Upper lobe of right lung (tissue), 1 donor: ENCODE measurements at regions not wholly inside any gene's neighbourhood (a gene's known extent, or its start where the extent isn't known, plus 50 kb on each side); places are given as distances from the start of the nearest gene placed in this dataset.

ENCODE experiments used
- ATAC-seq: fragments of 200-7000 bp; cut with Tn5 transposase; one replicate; pipeline ENCODE4 v1.9.1; 2020; ENCODE audit warnings: mild to moderate bottlenecking, moderate library complexity
- DNase-seq: peaks from one replicate; pipeline ENCODE4 v3.0.0-alpha.2; 2020
- H3K27ac ChIP-seq: fragments of 200-600 bp; one replicate; pipeline ENCODE4 v1.8.0; 2022
- H3K27me3 ChIP-seq: fragments of 200-600 bp; one replicate; pipeline ENCODE4 v1.8.0; 2022; ENCODE audit warnings: mild to moderate bottlenecking
- H3K36me3 ChIP-seq: fragments of 200-600 bp; one replicate; pipeline ENCODE4 v1.8.0; 2022
- H3K4me1 ChIP-seq: fragments of 200-600 bp; one replicate; pipeline ENCODE4 v1.8.0; 2022
- H3K4me3 ChIP-seq: fragments of 200-600 bp; one replicate; pipeline ENCODE4 v1.8.0; 2022; ENCODE audit warnings: mild to moderate bottlenecking
- H3K9me3 ChIP-seq: fragments of 200-600 bp; one replicate; pipeline ENCODE4 v1.8.0; 2022
- CTCF ChIP-seq: fragments of 200-600 bp; IDR thresholded peaks from one replicate; pipeline ENCODE4 v1.8.0; 2022; ENCODE audit warnings: antibody characterized with exemption
- intact Hi-C: fragments of 100-400 bp; cut with DNase I; formaldehyde crosslinking; loops from one replicate; pipeline ENCODE4 v1.11.0; 2022
- donor health status: DM: no; HTN: yes; CAD: no; lungs with severe emphysema.

- peak; percentile 45 for ATAC-seq
- TF ChIP-seq CTCF = no peak
- Histone ChIP-seq H3K4me3 (no peak overlapping the region), H3K4me1 (no peaks in the 10 kb centered on the region), H3K27ac (peak overlapping the region; percentile 58), H3K9me3 (no peaks in the 10 kb centered on the region), H3K36me3 (no peaks in the 10 kb centered on the region), H3K27me3 (no peaks in the 10 kb centered on the region)
- intact Hi-C loops = no loop called here
- no peak for DNase-seq
Measured at GRCh38 chr2:8004250-8004681, 677.6 kb upstream of the ID2 start.

- DNase-seq (no peak), ATAC-seq (no peak)
- Histone ChIP-seq H3K4me3 (no peak overlapping the region), H3K36me3 (no peaks in the 10 kb centered on the region), H3K27me3 (no peaks in the 10 kb centered on the region), H3K27ac (no peak overlapping the region), H3K9me3 (no peaks in the 10 kb centered on the region), H3K4me1 (no peaks in the 10 kb centered on the region)
- intact Hi-C loops = no loop called here
- no peak for TF ChIP-seq CTCF
Measured at GRCh38 chr2:8006181-8006580, 675.7 kb upstream of the ID2 start.

- intact Hi-C loops = no loop called here
- no peak for ATAC-seq
- DNase-seq = no peak
- no peak overlapping the region for H3K4me3 ChIP-seq
- no peak for TF ChIP-seq CTCF
- no peaks in the 10 kb centered on the region for H3K36me3 ChIP-seq
- no peaks in the 10 kb centered on the region for H3K9me3 ChIP-seq
- H3K4me1 ChIP-seq = no peaks in the 10 kb centered on the region
- H3K27me3 ChIP-seq = no peaks in the 10 kb centered on the region
- H3K27ac ChIP-seq = no peak overlapping the region
Measured at GRCh38 chr2:8006626-8007025, 675.2 kb upstream of the ID2 start.

- no peak for TF ChIP-seq CTCF
- no peak for DNase-seq
- H3K4me3 ChIP-seq = no peak overlapping the region
- no peak overlapping the region for H3K27ac ChIP-seq
- H3K9me3 ChIP-seq = no peaks in the 10 kb centered on the region
- no peaks in the 10 kb centered on the region for H3K36me3 ChIP-seq
- no peaks in the 10 kb centered on the region for H3K27me3 ChIP-seq
- intact Hi-C loops = no loop called here
- H3K4me1 ChIP-seq = no peaks in the 10 kb centered on the region
- ATAC-seq = peak; percentile 62
Measured at GRCh38 chr2:8009010-8009597, 672.8 kb upstream of the ID2 start.

- H3K27me3 ChIP-seq = no peaks in the 10 kb centered on the region
- no peaks in the 10 kb centered on the region for H3K36me3 ChIP-seq
- H3K4me1 ChIP-seq = no peaks in the 10 kb centered on the region
- ATAC-seq (no peak), DNase-seq (no peak)
- no peak overlapping the region for H3K4me3 ChIP-seq
- no peak for TF ChIP-seq CTCF
- no peaks in the 10 kb centered on the region for H3K9me3 ChIP-seq
- no peak overlapping the region for H3K27ac ChIP-seq
- intact Hi-C loops = no loop called here
Measured at GRCh38 chr2:8015848-8016600, 665.8 kb upstream of the ID2 start.
